Lung microvascular endothelial cell (primary cell): ENCODE measurements at regions not wholly inside any gene's neighbourhood (a gene's known extent, or its start where the extent isn't known, plus 50 kb on each side); places are given as distances from the start of the nearest gene placed in this dataset.
A peak's percentile ranks its signal among the peaks of the same experiment; 100 is the strongest.

Experiments
- DNase-seq, 2 donors: peaks; one replicate each; pipeline versions ENCODE4 v3.0.0 to v3.0.0-alpha.2; 2010; ENCODE audit warnings: low read depth in 2 of 2

GRCh38 chr3:148146947-148147826, 550.5 kb upstream of the AGTR1 start:
- peak; percentile 6 to 34 for DNase-seq

DNA sequence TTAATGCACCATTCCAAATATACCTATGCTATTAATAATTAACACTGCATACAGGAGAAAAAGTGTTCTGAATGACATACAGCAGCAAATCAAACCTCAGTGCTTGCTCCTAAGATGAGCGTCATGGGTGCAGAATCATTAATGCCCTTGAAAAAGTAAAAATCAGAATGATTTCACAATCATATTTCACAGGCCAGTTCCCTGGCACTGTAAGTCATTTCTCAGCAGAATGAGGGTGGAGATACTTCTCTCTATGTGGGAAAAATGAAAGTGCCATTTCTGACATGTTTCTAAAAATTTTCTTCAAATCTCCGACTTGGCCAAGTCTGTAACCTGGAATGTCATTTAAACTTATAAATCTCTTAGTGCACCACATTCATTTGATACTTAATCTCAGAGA, 549.8 kb upstream of the AGTR1 start:
- DNase-seq: no peak

DNA sequence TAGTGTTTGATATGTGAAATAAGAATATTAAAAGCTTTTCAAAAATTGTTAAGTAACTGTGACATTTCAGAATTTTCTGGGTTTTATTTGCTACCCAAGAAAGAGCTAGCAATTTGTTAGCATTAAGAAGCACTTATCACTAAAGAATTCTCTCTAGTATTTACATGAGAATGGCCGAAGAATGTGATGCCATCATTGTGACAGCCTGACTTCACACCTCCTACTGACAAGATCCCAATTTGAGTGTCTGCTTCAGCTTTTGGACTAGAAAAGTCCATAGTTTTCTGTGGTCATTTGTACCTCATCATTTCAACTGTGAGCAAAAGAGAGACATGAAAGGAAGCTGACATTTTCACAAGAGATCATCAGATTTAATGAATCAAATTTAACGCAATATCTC, 548.1 kb upstream of the AGTR1 start:
- DNase-seq: no peak

GRCh38 chr3:148150141-148150540, 547.6 kb upstream of the AGTR1 start:
- no peak for DNase-seq

DNA sequence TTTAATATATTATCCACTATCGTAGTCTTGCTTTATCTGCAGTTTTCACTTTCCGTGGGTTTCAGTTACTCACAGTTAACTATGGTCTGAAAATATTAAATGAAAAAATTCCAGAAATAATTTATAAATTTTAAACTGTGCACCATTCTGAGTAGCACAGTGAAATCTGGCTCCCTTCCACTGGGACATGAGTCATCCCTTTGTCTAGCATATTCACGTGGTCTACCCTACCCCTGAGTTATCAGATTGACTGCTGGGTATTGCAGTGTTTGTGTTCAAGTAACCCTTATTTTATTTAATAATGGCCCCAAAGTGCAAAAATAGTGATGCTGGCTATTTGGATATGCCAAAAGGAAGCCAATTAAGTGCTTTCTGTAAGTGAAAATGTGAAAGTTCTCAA, 539.5 kb upstream of the AGTR1 start:
- DNase-seq: peak; percentile 84 to 85

DNA sequence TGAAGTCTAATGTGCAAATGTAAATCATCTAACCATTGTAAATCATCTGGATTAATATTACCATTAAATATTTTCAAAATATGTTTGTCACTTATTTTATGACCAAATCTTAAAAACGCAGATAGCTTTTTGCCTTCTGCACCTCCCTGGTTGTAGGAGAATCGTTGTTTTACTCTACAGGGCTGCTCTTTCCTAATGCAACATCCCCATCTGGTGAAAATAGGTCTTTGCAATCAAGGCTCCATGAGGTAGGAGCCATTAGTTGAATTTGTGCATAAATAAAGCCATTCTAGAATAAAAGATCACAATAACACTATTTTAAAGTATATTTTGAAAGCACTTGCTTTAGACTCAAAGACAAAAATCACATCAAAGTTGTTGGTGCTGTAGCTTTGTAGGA, 535.6 kb upstream of the AGTR1 start:
- no peak for DNase-seq

GRCh38 chr3:148168347-148168746, 529.4 kb upstream of the AGTR1 start:
- DNase-seq: no peak

DNA sequence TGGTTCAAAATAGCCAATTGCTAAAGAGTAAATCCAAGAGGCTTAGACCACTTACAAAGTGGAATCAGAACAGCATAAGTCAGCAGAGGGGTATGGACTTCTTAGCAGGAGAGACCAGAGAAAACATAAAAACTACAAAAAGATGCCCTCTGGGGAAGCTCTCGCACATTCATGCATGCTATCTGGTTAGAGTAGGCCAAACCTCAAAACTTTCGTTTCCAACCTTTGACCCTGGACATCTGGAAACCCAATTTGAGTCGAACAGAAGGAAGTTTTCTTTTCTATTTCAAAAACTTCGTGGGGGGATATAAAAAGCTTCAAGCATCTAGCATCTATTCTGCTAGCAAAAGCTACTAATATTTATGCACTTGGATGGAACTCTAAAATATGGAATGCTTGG, 523.9 kb upstream of the AGTR1 start:
- no peak for DNase-seq

DNA sequence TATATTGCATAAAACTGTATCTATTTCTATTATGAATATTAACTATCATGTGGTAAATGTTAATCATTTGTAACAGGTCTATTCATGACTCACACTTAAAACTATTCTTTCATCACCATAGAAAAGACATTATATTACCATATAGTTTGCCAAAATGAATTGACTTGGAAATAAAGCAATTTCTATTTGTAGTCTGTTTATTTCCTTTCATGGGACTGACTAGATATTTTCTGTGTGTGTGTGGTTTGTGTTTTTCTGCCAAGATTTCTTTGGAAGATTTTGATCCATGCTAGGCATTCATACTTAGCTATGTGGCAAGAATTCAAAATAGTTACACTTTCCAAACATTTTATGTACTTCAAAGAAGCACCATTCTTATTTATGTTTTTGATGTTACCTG, 522.5 kb upstream of the AGTR1 start:
- no peak for DNase-seq

- peak; percentile 41 to 50 for DNase-seq
Measured at GRCh38 chr3:148178503-148178902, 519.2 kb upstream of the AGTR1 start.

GRCh38 chr3:148184798-148185197, 512.9 kb upstream of the AGTR1 start:
- no peak for DNase-seq

- DNase-seq: no peak
Measured at GRCh38 chr3:148186881-148187280, 510.8 kb upstream of the AGTR1 start.

DNA sequence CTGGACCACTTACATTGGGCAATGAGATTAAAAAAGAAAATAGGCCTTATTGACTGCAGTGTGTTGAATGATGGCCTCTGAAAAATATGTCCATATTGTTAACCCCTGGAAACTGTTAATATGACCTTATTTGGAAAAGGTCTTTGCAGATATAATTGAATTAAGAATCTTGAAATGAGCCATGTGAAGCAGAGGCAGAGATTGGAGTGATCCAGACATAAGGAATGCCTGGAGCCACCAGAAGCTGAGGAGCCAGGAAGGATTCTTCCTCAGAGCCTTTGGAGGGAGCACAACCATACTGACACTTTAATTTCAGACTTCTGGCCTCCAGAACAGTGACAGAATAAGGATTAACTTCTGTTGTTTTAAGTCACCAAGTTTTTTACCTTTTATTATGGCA, 510.4 kb upstream of the AGTR1 start:
- no peak for DNase-seq

- no peak for DNase-seq
Measured at GRCh38 chr3:148190441-148190990, 507.2 kb upstream of the AGTR1 start.

- DNase-seq: no peak
Measured at GRCh38 chr3:148191966-148192365, 505.7 kb upstream of the AGTR1 start.

DNA sequence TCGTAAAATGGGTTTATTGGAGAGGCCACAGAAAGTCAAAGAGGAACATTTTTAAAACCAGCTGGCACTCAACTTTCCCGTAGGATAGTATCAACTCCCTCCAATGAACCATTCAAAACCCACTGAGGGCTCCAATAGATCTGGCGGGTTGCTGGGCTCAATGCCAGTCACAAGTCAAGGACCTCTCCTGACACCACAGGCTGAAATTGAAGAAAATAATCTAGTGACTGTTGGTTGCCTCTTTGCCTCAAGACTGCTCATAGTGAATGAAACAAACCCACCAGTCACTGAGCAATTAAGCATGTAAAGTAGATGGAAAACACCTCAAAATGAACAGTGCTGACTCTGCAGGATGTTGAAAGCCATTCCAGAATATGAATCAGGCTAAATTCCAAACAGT, 500.6 kb upstream of the AGTR1 start:
- DNase-seq: no peak

- DNase-seq: no peak
Measured at GRCh38 chr3:148202386-148202785, 495.3 kb upstream of the AGTR1 start.

- DNase-seq: no peak
Measured at GRCh38 chr3:148203297-148204010, 494.2 kb upstream of the AGTR1 start.

- no peak for DNase-seq
Measured at GRCh38 chr3:148204131-148204530, 493.6 kb upstream of the AGTR1 start.

DNA sequence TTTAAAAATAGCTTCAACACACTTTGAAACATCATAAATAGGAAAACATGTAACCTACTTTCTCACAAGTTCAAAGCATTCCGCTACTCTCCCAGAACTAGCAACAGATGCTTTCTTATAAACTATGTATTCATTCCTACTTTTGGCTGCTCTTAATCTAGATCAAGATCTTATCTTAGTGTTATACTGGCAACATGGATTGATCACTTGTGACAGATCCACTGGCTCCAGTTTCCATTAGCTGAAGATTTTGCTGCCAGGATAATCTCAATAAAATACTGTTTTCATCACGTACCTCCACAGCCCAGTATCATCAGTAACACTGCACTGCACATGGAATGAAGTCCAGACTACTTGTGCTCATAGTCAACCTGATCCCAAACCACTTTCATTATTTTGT, 491.7 kb upstream of the AGTR1 start:
- no peak for DNase-seq

DNA sequence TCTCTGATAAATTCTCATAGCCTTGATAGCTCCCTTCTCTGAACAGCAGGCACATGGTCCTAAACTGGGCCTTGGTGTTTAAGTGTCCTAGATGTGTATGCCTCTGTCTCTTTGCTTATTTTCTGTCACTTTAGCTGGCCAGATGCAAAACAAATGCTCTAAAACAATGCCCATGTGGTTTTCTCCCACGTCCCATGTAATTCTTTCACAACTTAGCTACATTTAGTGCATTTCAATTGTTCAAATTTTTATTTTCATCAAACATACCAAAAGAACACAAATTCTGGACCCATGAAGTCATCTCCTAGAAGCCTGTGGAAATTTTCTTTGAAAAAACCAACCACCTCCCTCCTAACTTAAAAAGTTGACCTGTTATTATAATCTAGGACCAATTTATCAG, 491.3 kb upstream of the AGTR1 start:
- no peak for DNase-seq

- DNase-seq: no peak
Measured at GRCh38 chr3:148208975-148209374, 488.7 kb upstream of the AGTR1 start.

DNA sequence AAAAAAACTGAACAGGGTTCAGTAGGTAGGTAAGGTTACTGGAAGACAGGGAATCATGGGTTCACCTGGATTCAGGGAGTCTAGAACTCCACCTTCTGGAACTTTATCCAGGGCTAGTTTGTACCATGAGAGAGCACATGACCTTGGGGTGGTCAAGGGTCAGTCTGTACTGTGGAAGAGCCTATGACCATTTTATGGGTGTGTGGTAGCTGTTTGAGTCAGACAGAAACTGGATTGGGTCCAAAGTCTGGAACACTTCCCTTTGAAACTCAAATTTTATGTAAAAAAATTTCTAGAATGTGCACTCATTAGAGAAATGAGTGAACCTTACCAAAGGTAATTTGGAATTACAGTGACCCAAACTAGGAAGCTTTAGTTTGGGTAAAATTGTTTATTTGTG, 486.0 kb upstream of the AGTR1 start:
- DNase-seq: peak; percentile 4 to 10
